ENCODE measurements at regions not wholly inside any gene's neighbourhood (a gene's known extent, or its start where the extent isn't known, plus 50 kb on each side); places are given as distances from the start of the nearest gene placed in this dataset.

DNA sequence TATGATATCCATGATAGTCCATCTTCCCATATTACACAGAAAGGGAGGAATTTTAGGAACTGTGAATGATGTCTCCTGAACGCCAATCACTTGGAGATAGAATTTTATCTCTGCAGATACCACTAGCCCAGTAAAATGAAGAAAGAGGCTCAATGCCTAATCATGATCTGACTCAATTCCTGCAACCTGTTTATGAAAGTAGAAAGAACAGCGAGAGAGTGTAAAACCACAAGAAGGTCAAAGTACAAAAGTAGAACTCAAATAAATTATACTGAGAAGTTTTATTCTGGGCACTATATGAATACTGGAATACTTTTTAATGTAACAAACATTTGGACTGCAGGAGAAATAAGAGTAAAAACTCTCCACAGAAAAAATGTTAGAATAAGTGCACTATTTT is 892.1 kb upstream of the DDX18 start:
- Histone ChIP-seq H3K4ac (replicated peaks; ENCODE audit: insufficient read length, low read depth, low read length) (no peak overlapping the region), H3K23me2 (ENCODE audit: low read depth, low read length) (no peaks in the 10 kb centered on the region), H2AFZ (ENCODE audit: low read length) (no peak overlapping the region), H3K27me3 (replicated peaks in 1 of 4; ENCODE audit: control insufficient read depth in 3 of 4, extremely low read depth in 1 of 4, insufficient read depth in 3 of 4, low read length in 3 of 4) (no peaks in the 10 kb centered on the region), H3K9ac (replicated peaks in 1 of 4; ENCODE audit: extremely low read depth in 1 of 4, low read depth in 3 of 4, low read length in 3 of 4) (no peak overlapping the region), H2BK15ac (ENCODE audit: low read length) (no peak overlapping the region), H3K27ac (ENCODE audit: low read depth, low read length) (no peak overlapping the region), H3K4me2 (ENCODE audit: insufficient read depth in 1 of 2, low read depth in 2 of 2, low read length in 2 of 2) (no peak overlapping the region), H2BK20ac (ENCODE audit: low read length) (no peak overlapping the region), H4K20me1 (replicated peaks in 1 of 2; ENCODE audit: control insufficient read depth in 1 of 2, insufficient read depth in 2 of 2, low read length in 2 of 2) (no peaks in the 10 kb centered on the region), H2AK5ac (ENCODE audit: low read depth, low read length) (no peak overlapping the region), H2BK12ac (ENCODE audit: low read depth, low read length) (no peak overlapping the region), H3K36me3 (ENCODE audit: control insufficient read depth in 2 of 4, insufficient read depth in 4 of 4, low read length in 3 of 4) (no peaks in the 10 kb centered on the region), H3K4me1 (replicated peaks in 1 of 4; ENCODE audit: control insufficient read depth in 3 of 4, insufficient read depth in 4 of 4, low read length in 3 of 4) (no peaks in the 10 kb centered on the region), H2BK120ac (replicated peaks; ENCODE audit: low read depth, low read length) (no peak overlapping the region), H3K18ac (ENCODE audit: extremely low read depth, low read length) (no peak overlapping the region), H3K56ac (replicated peaks; ENCODE audit: insufficient read length, low read depth, low read length) (no peak overlapping the region), H3K9me3 (ENCODE audit: insufficient read depth in 2 of 2, low read depth in 1 of 2, low read length in 1 of 2) (no peaks in the 10 kb centered on the region), H3K23ac (ENCODE audit: insufficient read length) (no peak overlapping the region), H3K79me1 (ENCODE audit: low read depth, low read length) (no peaks in the 10 kb centered on the region), H4K8ac (ENCODE audit: extremely low read depth, insufficient read depth, low read length) (no peak overlapping the region), H2BK5ac (ENCODE audit: low read depth, low read length) (no peak overlapping the region), H4K91ac (replicated peaks; ENCODE audit: insufficient read length, low read length) (no peak overlapping the region), H3K14ac (ENCODE audit: insufficient read length) (no peak overlapping the region), H3K4me3 (ENCODE audit: extremely low read depth in 1 of 4, insufficient read depth in 2 of 4, low read depth in 3 of 4, low read length in 4 of 4) (no peak overlapping the region), H3K79me2 (ENCODE audit: control insufficient read depth in 1 of 2, insufficient read depth in 2 of 2, low read length in 2 of 2) (no peaks in the 10 kb centered on the region), H4K5ac (ENCODE audit: insufficient read length, low read depth, low read length) (no peak overlapping the region)
- FAIRE-seq (no peak), DNase-seq (ENCODE audit: low read depth in 1 of 2, low spot score in 2 of 2) (no peak)
- POLR2A ChIA-PET (ENCODE audit: partially characterized antibody), result no interaction called here
- 92% methylated on average over 2 of the region's 2 CpGs; no CpG with 5 or more reads in 1 of the 2 experiments for WGBS, 2 experiments (ENCODE audit: extremely low coverage in 1 of 2, insufficient coverage in 1 of 2, insufficient read length in 1 of 2, insufficient replicate concordance in 2 of 2, low coverage in 1 of 2, low lambda C conversion rate in 2 of 2, missing lambda C conversion rate in 1 of 2)
- CTCF ChIA-PET (ENCODE audit: partially characterized antibody), result no interaction called here
- TF ChIP-seq SP1 (IDR thresholded peaks at IDR 0.05; ENCODE audit: low read depth, low read length), result no peak
- TF ChIP-seq, protein P1, sequence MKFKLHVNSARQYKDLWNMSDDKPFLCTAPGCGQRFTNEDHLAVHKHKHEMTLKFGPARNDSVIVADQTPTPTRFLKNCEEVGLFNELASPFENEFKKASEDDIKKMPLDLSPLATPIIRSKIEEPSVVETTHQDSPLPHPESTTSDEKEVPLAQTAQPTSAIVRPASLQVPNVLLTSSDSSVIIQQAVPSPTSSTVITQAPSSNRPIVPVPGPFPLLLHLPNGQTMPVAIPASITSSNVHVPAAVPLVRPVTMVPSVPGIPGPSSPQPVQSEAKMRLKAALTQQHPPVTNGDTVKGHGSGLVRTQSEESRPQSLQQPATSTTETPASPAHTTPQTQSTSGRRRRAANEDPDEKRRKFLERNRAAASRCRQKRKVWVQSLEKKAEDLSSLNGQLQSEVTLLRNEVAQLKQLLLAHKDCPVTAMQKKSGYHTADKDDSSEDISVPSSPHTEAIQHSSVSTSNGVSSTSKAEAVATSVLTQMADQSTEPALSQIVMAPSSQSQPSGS (IDR thresholded peaks at IDR 0.05; ENCODE audit: low read length), result no peak
- TF ChIP-seq KDM4A (IDR thresholded peaks at IDR 0.05; ENCODE audit: low read depth, low read length, severe bottlenecking), result no peak
